ENCODE measurements at regions not wholly inside any gene's neighbourhood (a gene's known extent, or its start where the extent isn't known, plus 50 kb on each side); places are given as distances from the start of the nearest gene placed in this dataset.

- DNase-seq = no peak
Measured at GRCh38 chr6:53744321-53744720, 50.5 kb upstream of the LRRC1 start.

GRCh38 chr6:53741034-53741823 lies 53.6 kb upstream of the LRRC1 start:
- DNase-seq = peak; percentile 11 to 14

- DNase-seq = no peak
Measured at GRCh38 chr6:53737746-53738145, 57.1 kb upstream of the LRRC1 start.

GRCh38 chr6:53735896-53736295 lies 58.9 kb upstream of the LRRC1 start:
- DNase-seq = no peak

- DNase-seq = no peak
Measured at GRCh38 chr6:53734473-53735299, 60.1 kb upstream of the LRRC1 start.

- DNase-seq = no peak
Measured at GRCh38 chr6:53731866-53732636, 62.8 kb upstream of the LRRC1 start.

- DNase-seq = no peak
Measured at GRCh38 chr6:53730767-53731166, 64.0 kb upstream of the LRRC1 start.

GRCh38 chr6:53728570-53729194 lies 63.1 kb upstream of the KLHL31 start:
- DNase-seq = peak; percentile 31 to 39

- DNase-seq = no peak
Measured at GRCh38 chr6:53727748-53728147, 62.2 kb upstream of the KLHL31 start.

GRCh38 chr6:53725791-53726575 lies 60.4 kb upstream of the KLHL31 start:
- DNase-seq = peak; percentile 58 to 76

GRCh38 chr6:53724501-53724900 lies 58.9 kb upstream of the KLHL31 start:
- DNase-seq = no peak

- no peak for DNase-seq
Measured at GRCh38 chr6:53723331-53723730, 57.8 kb upstream of the KLHL31 start.

- DNase-seq = no peak
Measured at GRCh38 chr6:53721766-53722165, 56.2 kb upstream of the KLHL31 start.

- DNase-seq = peak in 1 of 2 experiments; percentile 9
Measured at GRCh38 chr6:53718597-53719460, 53.3 kb upstream of the KLHL31 start.

GRCh38 chr6:53717566-53717965 lies 52.0 kb upstream of the KLHL31 start:
- DNase-seq = no peak

GRCh38 chr6:53715434-53715833 lies 49.9 kb upstream of the KLHL31 start:
- DNase-seq = no peak
